T-helper 9 cell (primary cell): ENCODE measurements at regions not wholly inside any gene's neighbourhood (a gene's known extent, or its start where the extent isn't known, plus 50 kb on each side); places are given as distances from the start of the nearest gene placed in this dataset.
"Not testable (repeated sequence)": the region's sequence is repeated elsewhere in the genome, so short reads cannot be mapped to it uniquely, and the experiment has no call there.

Source experiments
- DNase-seq: peaks from one replicate; pipeline ENCODE4 v3.0.0-alpha.2; 2020

DNA sequence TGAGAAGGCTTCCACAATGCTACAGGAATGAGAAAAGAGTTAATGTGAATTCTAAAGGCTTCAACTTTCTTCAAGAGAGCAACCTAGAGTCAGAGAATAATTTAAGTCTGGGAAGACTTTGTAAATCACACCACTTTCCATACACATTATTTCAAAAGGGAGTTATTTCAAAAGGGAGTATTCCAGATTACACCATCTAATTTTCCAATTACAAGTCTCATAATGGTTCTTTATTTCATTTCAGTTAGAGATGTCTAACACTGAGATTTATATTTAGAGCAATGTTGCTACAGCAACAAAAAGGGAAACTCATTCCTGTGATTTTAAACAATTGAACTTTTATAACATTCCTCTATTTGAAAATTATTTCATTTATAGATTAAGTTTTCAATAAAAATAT lies 98.8 kb upstream of the DST start:
- DNase-seq, result no peak

GRCh38 chr6:56739836-56740815 lies 97.4 kb upstream of the DST start:
- no peak for DNase-seq

DNA sequence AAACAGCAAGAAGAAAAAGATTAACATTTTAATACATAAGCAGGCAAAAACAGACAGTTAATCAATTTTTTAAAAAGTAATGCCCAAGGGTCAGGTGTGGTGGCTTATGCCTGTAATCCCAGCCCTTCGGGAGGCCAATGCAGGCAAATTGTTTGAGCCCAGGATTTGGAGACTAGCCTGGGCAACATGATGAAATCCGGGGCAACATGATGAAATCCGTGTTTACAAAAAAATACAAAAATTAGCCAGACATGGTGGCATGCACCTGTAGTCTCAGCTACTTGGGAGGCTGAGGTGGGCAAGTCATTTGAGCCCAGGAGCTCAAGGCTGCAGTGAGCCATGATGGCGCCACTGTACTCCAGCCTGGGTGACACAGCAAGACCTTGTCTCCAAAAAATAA lies 94.1 kb upstream of the DST start:
- DNase-seq, result no peak

DNA sequence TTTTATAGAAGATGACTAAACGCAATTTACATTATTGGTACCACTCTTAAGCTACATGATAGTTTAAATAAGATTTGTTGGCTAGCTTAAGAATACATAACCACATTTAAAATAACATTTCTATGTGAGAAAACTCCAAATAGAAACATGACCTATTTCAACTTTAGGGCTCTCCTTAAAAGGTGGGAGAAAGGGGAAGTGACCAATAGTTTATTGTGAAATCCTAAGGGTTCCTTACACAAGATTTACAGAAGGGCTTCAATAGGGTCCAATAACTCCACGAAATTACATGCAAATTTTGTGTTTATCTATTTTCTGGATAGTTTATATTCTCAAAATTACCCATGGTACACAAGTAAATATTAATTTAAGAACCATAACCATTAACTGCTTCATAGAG lies 91.6 kb upstream of the DST start:
- DNase-seq, result no peak

DNA sequence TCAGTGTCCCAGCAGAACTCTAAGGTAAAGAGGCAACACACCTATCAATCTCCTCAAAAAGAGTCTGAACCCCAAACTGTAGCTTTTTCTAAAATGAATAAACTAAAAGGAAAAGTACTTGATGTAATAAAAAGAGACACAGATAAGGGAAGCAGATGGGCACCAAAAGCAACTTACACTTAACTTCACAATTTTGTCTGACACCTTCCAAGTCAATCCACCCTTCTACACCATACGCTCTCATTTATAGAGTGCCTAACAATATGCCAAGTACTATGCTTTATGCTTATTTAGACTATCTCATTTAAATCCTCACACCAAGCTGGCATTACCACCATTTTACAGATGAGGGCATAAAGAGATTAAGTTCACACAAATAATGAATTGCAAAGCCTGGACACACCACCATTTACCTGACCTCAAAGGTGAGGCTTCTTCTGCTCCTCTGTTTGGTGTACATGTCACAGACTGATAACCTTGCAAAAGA lies 90.6 kb upstream of the DST start:
- no peak for DNase-seq

GRCh38 chr6:56732517-56732916 lies 89.8 kb upstream of the DST start:
- DNase-seq, result no peak

DNA sequence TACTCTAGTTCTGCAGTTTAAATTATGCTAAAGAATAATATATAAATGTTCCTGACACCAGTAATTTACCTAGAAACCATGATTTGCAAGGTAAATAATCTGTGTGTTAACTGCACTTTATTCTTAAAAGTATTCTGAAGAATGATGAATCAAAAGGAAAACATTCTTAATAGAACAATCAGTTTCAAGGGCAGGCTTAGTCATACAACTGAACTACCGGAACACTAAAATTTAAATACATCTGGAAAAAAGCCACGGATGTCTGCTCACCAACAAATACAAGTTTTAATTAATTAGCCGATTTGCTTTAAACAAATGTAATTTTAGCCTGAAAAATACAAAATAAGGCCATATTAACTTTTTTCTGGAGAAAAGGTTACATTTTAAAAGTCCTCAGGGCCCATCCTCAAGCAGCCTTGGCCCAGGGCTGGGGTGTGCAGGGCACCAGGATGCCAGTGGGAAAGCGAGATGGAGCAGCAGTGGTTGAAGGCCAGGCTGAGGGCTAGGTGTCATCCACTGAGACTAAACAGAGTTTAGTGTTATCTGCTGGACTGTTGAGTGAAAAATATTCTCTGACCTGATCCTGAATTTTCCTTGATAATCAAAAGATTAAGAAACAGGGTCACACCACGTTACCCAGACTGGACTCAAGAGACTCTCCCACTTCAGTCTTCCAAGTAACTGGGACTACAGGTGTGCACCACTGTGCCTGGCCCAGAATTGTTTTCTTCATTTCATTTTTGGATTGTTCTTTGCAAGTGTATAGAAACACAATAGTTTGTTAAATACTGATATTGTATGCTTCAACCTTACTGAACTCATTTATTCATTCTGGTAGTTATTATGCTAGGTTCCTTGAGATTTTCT lies 88.2 kb upstream of the DST start:
- DNase-seq, result no peak

GRCh38 chr6:56729719-56730118 lies 87.0 kb upstream of the DST start:
- no peak for DNase-seq

DNA sequence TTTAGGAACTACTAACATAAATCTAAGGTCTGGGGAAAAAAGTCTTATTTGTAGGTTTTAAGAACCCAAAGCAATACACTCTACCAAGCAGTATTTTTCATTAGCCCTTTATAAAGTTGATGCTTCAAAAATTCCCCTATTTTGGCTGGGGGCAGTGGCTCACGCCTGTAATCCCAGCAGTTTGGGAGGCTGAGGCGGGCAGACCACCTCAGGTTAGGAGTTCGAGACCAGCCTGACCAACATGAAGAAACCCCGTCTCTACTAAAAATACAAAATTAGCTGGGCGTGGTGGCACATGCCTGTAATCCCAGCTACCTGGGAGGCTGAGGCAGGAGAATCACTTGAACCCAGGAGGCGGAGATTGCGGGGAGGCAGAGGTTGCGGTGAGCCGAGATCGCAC lies 86.5 kb upstream of the DST start:
- not testable (repeated sequence) for DNase-seq

- DNase-seq, result no peak
Observed at GRCh38 chr6:56727097-56727850, 84.6 kb upstream of the DST start.

- DNase-seq, result no peak
Observed at GRCh38 chr6:56725254-56725653, 82.6 kb upstream of the DST start.

DNA sequence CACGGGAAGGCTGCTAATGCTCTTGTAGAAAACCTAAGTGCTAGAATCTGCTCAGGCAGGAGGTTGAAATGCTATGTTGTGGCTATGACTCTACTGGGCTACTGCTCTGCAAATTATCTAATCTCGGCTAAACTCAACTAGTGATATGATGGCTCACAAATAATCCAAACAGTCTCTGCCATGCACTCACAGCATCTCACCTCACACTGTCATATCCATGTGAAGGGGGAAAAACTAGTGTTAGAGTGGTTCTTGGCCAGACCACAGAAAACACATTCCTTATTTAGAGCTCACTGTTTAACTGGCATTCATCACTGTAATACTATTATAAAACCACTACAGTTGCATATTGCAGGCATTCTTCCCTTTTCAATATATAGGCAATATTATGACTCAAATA lies 81.8 kb upstream of the DST start:
- no peak for DNase-seq

DNA sequence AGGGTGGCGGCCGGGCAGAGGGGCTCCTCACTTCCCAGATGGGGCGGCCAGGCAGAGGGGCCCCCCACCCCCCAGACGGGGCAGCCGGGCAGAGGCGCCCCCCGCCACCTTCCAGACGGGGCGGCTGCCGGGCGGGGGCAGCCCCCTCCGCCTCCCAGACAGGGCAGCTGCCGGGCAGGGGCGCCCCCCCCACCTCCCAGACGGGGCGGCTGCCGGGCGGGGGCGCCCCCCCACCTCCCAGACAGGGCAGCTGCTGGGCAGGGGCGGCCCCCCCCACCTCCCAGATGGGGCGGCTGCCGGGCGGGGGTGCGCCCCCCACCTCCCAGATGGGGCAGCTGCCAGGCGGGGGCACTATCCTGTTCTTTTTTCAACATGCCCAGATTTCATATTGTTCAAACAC lies 78.2 kb upstream of the DST start:
- DNase-seq, result no peak

DNA sequence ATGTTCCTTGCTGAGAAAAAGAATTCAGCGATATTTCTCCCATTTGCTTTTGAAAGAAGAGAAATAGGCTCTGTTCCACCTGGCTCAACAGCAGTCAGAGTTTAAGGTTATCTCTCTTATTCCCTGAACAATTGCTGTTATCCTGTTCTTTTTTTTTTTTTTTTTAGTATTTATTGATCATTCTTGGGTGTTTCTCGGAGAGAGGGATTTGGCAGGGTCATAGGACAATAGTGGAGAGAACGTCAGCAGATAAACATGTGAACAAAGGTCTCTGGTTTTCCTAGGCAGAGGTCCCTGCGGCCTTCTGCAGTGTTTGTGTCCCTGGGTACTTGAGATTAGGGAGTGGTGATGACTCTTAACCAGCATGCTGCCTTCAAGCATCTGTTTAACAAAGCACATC lies 77.5 kb upstream of the DST start:
- not testable (repeated sequence) for DNase-seq

DNA sequence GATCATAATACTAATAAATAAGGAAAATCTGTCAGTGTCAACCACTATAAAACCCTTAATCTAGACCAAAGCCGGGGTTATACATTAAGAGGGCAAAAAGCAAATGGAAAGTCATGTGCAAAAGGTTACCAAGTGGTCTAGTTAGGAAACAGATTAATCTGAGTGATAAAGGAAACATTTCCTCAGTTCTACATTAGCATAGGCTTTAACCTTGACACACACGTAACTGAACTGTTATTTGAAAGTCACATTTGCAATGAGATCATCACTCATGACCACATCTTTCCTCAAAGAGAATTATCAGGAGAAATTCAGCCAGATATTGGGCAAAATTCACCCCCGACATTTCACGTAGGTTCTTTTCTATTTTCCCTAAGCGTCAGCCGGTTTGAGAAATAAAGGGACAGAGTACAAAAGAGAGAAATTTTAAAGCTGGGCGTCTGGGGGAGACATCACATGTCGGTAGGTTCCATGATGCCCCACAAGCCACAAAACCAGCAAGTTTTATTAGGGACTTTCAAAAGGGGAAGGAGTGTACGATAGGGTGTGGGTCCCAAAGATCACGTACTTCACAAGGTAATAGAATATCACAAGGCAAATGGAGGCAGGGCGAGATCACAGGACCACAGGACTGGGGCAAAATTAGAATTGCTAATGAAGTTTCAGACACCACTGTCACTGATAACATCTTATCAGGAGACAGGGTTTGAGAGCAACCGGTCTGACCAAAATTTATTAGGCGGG lies 76.8 kb upstream of the DST start:
- DNase-seq, result not testable (repeated sequence)

- no peak for DNase-seq
Observed at GRCh38 chr6:56718236-56718635, 75.5 kb upstream of the DST start.

GRCh38 chr6:56716229-56716628 lies 73.5 kb upstream of the DST start:
- no peak for DNase-seq

- DNase-seq, result no peak
Observed at GRCh38 chr6:56715741-56716140, 73.1 kb upstream of the DST start.

DNA sequence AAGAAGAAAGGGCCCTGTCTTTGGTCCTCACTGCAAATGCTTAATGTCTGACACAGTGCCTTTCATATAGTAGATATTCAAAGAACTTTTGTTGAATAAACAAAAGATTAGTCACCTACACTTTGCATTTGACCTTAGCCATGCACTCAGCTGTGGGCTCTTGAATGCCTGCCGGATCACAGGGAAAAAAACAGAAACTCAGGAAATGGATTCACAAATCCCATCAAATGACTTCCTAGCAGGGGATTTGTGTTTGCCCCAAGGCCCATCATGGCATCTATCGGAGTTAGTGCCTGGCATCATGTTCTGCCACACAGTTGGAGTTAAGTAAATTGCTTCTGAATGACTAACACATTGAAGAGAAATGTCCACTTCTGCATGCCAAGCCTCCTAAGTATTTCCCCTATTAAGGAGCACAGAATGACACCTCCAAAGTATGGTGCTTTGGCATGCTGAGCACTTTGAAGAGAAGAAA lies 72.3 kb upstream of the DST start:
- DNase-seq, result no peak

GRCh38 chr6:56714273-56714672 lies 71.6 kb upstream of the DST start:
- no peak for DNase-seq

DNA sequence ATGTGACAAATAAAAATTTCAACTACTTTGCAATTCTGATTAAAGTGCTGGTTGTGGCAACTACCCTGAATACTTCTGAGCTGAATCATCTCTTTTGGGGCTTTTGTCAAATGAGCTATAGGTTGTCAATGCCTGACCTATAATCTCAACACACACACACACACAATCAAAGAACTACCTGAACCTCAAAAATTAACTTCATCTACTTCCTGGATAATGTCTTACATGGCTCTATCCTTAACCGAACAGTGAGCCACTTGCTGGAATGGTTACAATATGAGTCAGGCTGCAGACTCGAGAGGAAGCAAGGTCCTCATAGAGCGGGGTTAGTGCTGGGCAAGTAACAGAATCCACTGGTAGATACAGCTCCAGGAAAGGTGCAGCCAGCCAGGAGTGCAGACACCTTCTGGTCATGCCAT lies 70.6 kb upstream of the DST start:
- DNase-seq, result no peak

GRCh38 chr6:56710967-56711366 lies 68.3 kb upstream of the DST start:
- DNase-seq, result no peak
